SK-MEL-5 (cell line): ENCODE measurements at regions not wholly inside any gene's neighbourhood (a gene's known extent, or its start where the extent isn't known, plus 50 kb on each side); places are given as distances from the start of the nearest gene placed in this dataset.

Experiments
- DNase-seq: peaks from one replicate; pipeline ENCODE4 v3.0.0-alpha.2; 2016; ENCODE audit warnings: low read depth, low spot score
- in situ Hi-C: cut with HindIII; loops from 2 replicates; pipeline ENCODE4 v1.10.0; 2016; ENCODE audit warnings: low sequenced_read_pairs, high pct_unique_total_duplicates, low pct_unique_long_range_greater_than_20kb

- peak; percentile 2 for DNase-seq
- in situ Hi-C loops = no loop called here
These were observed 172.0 kb downstream of the POU4F1 start for GRCh38 chr13:78431328-78431727.

DNA sequence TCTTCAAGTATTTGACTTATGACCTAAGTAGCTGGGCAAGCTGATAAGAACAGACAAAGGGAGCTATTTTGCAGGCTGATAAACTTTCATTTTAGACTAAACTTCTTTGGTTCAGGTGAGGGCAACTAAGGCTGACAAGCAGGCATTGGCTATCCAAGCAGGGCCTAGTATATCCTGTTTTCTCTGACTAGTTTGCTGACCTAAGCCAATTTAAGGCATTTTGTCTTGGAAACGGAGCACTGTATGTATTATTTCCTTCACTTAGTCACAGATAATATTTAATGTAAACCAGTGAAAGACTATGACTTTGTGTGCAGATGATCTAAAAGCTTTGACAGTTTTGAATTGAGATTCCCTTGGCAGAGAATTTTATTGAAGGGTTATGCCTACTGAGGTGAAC, 172.5 kb downstream of the POU4F1 start:
- DNase-seq = no peak
- in situ Hi-C loops = no loop called here

DNA sequence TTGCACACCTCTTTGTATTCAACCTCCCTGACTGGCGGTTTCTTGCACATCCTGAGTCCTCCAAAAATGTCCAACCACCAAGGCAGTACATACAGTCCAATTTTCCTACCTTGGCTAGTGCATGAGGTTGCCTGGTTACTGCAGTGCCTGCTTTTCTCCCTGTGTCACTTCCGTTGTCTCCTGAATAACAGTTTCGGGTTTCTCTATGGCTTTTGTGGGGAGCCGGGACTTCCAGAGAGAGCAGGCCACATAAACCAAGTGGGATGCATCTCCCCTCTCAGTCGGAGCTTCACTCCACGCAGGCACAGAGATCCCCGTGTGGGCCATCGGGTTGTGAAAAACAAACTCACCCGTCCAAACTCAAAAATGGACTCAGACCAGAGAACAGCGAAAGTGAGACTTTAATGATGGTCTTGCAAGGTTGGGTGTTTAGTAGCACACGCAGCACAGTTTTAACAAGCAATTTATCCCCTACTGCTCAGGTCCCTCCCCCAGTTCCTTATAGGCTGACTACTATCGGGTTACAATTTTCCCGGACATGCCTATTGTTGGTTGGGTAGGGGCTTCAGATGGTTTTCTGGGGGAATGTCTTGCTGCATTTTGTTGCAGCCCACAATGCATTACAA, 173.1 kb downstream of the POU4F1 start:
- DNase-seq = no peak
- in situ Hi-C loops = no loop called here

GRCh38 chr13:78428646-78429045, 174.7 kb downstream of the POU4F1 start:
- no peak for DNase-seq

DNA sequence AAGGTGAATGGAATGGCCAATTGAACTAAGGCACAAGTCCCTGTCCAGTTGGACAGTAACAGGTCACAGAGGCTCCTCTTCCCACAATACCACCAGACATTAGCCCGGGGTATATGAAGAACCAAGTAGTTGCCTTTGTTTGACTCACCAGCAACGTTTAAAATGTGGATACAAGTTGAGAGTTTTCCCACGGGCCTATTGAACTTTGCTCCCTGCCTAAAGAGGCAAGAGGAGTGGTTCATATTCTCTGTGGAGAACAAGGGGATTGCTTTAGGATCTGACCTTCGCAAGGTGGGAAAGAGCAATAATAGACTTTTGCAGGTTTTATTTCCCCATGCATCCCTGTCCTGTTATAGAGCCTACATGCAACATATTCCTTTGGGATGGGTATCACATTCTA, 177.2 kb downstream of the POU4F1 start:
- in situ Hi-C loops = no loop called here

More at GRCh38 chr13:78428646-78429045, 174.7 kb downstream of the POU4F1 start:
- in situ Hi-C loops = no loop called here

DNA sequence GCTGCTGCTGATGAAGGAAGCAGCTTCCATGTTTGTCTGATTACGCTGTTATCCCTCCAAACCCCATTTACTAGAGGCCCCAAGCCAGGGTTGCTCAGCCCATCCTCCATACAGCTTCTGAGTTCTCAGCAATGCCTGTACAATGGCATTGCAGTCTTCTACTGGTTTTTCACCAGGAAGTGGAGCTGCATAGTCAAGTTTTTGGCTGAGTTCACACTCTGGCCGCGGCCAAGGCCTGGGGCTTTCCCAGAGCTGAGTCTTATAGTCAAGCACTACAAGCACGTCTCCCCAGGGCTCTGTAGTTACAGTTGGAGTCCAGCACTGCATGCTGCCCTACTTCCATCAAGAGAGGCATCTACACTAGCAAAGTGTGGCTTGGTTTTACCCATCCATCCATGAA, 182.5 kb downstream of the POU4F1 start:
- no peak for DNase-seq
- in situ Hi-C loops = no loop called here

More for the DNA sequence above, 177.2 kb downstream of the POU4F1 start:
- DNase-seq = no peak

GRCh38 chr13:78413887-78414553, 189.3 kb downstream of the POU4F1 start:
- in situ Hi-C loops = no loop called here

DNA sequence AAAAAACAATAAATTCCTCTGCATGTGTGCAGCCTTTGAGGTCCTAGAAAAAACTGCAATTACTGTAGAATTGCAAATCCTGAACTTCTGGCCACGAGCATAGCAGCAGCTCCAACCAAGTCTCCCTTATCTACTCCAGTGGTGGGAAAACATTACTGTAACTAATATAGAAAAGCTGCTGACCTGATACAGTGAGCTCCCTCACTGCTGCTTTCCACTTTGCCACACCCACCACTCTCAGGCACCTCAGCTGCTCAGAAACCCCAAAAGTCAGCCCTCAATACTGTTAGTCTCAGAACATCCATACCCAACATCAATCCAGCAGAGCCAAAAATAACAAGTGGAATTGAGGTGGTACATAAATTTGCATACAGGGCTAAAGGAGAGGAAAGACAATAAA, 192.5 kb downstream of the POU4F1 start:
- DNase-seq = no peak
- in situ Hi-C loops = no loop called here

More at GRCh38 chr13:78413887-78414553, 189.3 kb downstream of the POU4F1 start:
- DNase-seq = no peak

DNA sequence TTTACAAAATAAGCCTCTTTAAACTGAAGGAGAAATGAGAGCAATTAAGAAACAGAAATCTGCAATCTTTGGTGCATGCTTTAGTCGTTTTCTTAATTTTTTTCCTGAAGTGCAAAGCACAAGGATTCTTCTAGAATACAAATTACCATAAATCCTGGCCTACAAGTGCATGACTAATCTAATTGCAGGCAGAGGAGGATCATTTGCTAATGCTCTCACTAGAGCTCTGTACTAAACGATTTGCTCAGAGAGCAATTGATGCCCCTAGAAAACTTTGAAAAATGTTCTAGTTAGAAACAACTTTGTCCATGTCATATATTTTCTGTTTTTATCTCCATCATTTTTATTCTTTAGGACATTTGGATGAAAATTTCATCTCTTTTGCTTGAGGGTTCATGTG, 193.2 kb downstream of the POU4F1 start:
- in situ Hi-C loops = no loop called here
- no peak for DNase-seq

DNA sequence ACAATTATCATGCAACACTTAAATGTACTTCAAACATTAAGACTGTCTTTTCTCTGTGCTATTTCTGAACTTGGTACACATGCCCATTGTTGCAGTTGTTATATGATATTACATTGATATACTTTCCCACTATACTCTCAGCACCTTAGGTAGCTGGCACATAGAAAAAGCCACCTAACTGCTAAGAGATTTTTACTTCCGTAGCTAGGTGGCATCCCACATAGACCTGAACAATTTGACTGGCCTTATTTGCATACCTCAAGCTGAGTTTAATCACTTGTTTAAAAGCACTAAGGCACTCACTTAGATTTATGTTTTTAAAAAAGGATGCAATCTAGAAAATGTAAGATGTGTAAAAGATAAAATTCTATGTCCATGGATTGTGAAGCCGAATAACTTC, 194.2 kb downstream of the POU4F1 start:
- in situ Hi-C loops = no loop called here
- no peak for DNase-seq

- DNase-seq = no peak
- in situ Hi-C loops = no loop called here
These were observed 198.4 kb downstream of the POU4F1 start for GRCh38 chr13:78404846-78405360.

- in situ Hi-C loops = no loop called here
- no peak for DNase-seq
These were observed 200.5 kb downstream of the POU4F1 start for GRCh38 chr13:78402708-78403400.

DNA sequence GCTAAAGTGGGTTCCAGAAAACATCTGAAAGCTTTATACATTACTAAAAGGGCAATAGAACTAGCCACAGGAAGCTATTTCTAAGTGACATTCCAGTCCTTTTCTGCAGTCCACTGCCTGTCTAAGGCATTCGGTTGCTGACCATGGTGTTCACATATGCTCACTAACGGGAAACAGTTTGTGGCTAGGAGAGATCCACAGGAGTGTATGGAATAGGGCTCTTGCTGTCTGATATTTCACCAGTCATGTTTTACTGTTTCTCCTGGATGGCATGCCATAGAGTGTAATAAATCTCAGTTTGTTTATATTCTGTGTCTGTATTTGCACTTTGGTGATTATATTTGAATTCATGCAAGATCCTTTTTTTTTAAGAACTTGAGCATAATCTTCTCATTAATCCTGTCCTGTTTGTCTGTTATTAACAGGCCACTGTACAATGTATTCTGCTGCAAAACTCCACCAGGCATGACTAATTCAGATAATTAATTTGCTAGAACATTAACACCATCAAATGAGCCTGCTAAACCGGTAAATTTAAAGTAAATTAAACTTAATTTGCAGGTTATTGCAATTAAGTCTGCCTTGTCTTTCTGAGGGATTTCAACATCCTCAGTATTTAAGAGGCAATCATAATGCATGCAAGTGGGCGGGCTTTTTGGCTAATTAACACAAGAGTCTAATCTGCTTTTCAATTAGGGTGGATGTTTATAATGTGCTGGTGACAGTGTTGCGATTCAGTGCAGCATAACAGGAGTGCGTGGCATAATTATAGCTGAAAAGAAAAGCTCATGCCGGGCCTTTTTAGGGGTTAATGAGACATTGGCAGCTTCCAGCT, 201.3 kb downstream of the POU4F1 start:
- in situ Hi-C loops = no loop called here
- DNase-seq = no peak

DNA sequence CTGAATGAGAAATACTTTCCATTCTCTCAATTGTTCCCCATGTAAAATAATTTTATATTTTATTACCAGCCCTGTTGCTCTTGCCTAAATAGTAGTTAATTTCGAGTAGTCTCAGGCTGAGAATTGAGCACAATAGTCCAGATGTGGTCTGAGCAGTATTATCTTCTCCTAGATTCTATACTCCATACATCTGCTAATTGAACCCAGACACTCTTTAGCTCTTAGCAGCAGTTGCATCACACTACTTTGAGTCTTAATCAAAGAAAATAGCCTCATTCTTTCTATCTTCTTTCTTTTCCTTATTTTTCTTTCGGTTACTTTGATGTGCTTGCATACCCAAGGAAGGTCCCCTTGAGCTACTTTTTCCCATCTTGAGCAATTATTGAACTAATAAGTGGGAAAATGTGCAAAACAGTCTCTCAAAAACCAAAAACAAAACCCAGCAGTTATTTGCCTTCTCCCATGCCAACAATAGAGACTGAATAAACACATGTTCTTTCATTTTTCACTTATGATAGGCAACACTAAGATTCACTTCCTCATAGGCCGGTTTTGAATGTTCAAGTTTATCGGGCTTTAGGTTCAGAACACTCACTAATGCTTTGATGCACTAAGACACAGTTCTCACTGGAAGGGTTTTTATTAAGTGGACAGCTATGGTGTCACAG, 204.5 kb downstream of the POU4F1 start:
- in situ Hi-C loops = no loop called here
- no peak for DNase-seq

DNA sequence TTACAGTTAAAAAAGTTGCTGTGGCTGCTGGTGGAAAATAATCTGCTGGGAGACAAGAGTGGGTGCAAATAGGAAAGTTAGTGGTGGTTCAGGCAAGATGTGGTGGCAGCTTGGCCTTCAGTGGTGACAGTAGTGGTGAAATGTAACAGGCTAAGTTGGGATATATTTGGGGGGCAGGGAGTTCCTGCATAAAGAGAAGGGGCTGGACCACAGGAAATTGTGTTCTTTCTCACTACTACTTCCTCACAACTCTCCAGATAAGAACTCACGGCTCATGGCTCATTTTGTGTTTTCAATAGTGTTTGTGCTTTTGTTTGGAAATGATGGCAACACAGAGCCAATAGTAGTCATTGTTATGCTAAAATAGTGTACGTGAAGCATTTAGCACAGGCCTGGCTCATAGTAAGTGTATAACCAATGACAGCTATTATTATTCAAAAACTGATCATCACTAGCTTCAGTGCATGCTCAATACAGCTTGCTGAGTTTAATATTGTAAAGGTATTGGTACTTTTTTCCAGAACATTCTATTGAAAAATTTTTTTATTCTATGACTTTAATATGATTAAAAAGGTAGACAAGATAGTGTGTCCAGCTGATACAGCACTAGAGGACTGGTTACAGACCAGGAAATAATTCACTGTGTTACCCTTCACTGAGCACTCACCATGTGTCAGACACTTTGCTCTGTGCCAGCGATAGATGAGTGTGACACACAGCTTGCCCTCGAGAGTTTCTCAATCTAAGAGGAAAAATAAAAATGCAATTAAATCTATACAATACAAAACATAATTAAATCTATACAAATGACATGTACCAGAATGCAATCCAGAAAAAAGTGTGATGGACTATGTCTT, 209.8 kb downstream of the POU4F1 start:
- in situ Hi-C loops = no loop called here
- DNase-seq = no peak

GRCh38 chr13:78383899-78384298, 219.5 kb downstream of the POU4F1 start:
- DNase-seq = no peak
- in situ Hi-C loops = no loop called here

- in situ Hi-C loops = no loop called here
These were observed 220.3 kb downstream of the POU4F1 start for GRCh38 chr13:78383071-78383484.

More at GRCh38 chr13:78383071-78383484, 220.3 kb downstream of the POU4F1 start:
- DNase-seq = no peak
